GM23338 (cell line): ENCODE measurements at regions not wholly inside any gene's neighbourhood (a gene's known extent, or its start where the extent isn't known, plus 50 kb on each side); places are given as distances from the start of the nearest gene placed in this dataset.

Experiments
- ATAC-seq: fragments of 200-7000 bp; cut with Tn5 transposase; 3 replicates; pipeline ENCODE4 v1.9.1; 2020
- DNase-seq: peaks from one replicate; pipeline ENCODE4 v3.0.0-alpha.2; 2015; ENCODE audit warnings: low spot score
- H2AFZ ChIP-seq: fragments of 200-600 bp; sonication (generic); 2 replicates; pipeline ENCODE4 v1.8.0; 2016; ENCODE audit warnings: antibody characterized with exemption, mild to moderate bottlenecking, moderate library complexity
- H3F3A ChIP-seq: fragments of 200-600 bp; sonication (generic); replicated peaks from 2 replicates; pipeline ENCODE4 v1.8.0; 2017; ENCODE audit warnings: antibody characterized with exemption, mixed run types, low read depth
- H3K27ac ChIP-seq: fragments of 200-600 bp; sonication (generic); 2 replicates; pipeline ENCODE4 v1.6.1; 2016; ENCODE audit warnings: low read depth
- H3K27me3 ChIP-seq: fragments of 200-600 bp; sonication (generic); 2 replicates; pipeline ENCODE4 v1.8.0; 2016; ENCODE audit warnings: mild to moderate bottlenecking, mixed run types, moderate library complexity; ENCODE audit not compliant: insufficient read depth
- H3K36me3 ChIP-seq: fragments of 200-600 bp; sonication (generic); 2 replicates; pipeline ENCODE4 v1.8.0; 2016; ENCODE audit warnings: mild to moderate bottlenecking; ENCODE audit not compliant: insufficient read depth
- H3K4me1 ChIP-seq: fragments of 200-600 bp; sonication (generic); 2 replicates; pipeline ENCODE4 v1.8.0; 2016; ENCODE audit warnings: mild to moderate bottlenecking, moderate library complexity; ENCODE audit not compliant: insufficient read depth
- H3K4me2 ChIP-seq: fragments of 200-600 bp; sonication (generic); 2 replicates; pipeline ENCODE4 v1.7.1; 2017; ENCODE audit warnings: mixed run types
- H3K4me3 ChIP-seq: fragments of 200-600 bp; sonication (generic); 2 replicates; pipeline ENCODE4 v1.6.1; 2016; ENCODE audit warnings: mixed run types
- H3K79me2 ChIP-seq: fragments of 200-600 bp; sonication (generic); replicated peaks from 2 replicates; pipeline ENCODE4 v1.8.0; 2017; ENCODE audit warnings: mild to moderate bottlenecking; ENCODE audit not compliant: insufficient read depth
- H3K9me2 ChIP-seq: fragments of 200-600 bp; sonication (generic); 2 replicates; pipeline ENCODE4 v1.8.0; 2017; ENCODE audit not compliant: insufficient read depth
- H4K20me1 ChIP-seq: fragments of 200-600 bp; sonication (generic); replicated peaks from 2 replicates; pipeline ENCODE4 v1.8.0; 2017; ENCODE audit warnings: mild to moderate bottlenecking; ENCODE audit not compliant: insufficient read depth
- H3K27ac Mint-ChIP-seq: 2 replicates; pipeline ENCODE4 v1.8.0; 2020; ENCODE audit warnings: inconsistent platforms, mild to moderate bottlenecking, moderate library complexity, mixed read lengths
- H3K27me3 Mint-ChIP-seq: 3 replicates; pipeline ENCODE4 v1.8.0; 2022; ENCODE audit warnings: low read depth, mild to moderate bottlenecking, moderate library complexity, mixed read lengths, inconsistent platforms; ENCODE audit not compliant: insufficient read depth, poor library complexity
- H3K36me3 Mint-ChIP-seq: 3 replicates; pipeline ENCODE4 v1.8.0; 2021; ENCODE audit warnings: low read depth, mild to moderate bottlenecking, inconsistent platforms, moderate library complexity, mixed read lengths
- H3K4me1 Mint-ChIP-seq: 3 replicates; pipeline ENCODE4 v1.8.0; 2020; ENCODE audit warnings: mild to moderate bottlenecking, inconsistent platforms, mixed read lengths
- H3K4me3 Mint-ChIP-seq: 3 replicates; pipeline ENCODE4 v1.8.0; 2021; ENCODE audit warnings: moderate library complexity, mild to moderate bottlenecking, inconsistent platforms, mixed read lengths
- H3K9me3 Mint-ChIP-seq: 3 replicates; pipeline ENCODE4 v1.8.0; 2020; ENCODE audit warnings: moderate library complexity, mild to moderate bottlenecking, inconsistent platforms, mixed read lengths
- CREB1 ChIP-seq: fragments of 250-450 bp; sonication (Bioruptor Pico); IDR thresholded peaks from 2 replicates; pipeline ENCODE4 v1.5.0; 2020; ENCODE audit warnings: low read depth, mild to moderate bottlenecking, moderate library complexity
- ETS1 ChIP-seq: IDR thresholded peaks from 2 replicates; pipeline ENCODE4 v1.6.1; 2016; ENCODE audit warnings: antibody characterized with exemption
- EZH2 ChIP-seq: fragments of 200-600 bp; sonication (generic); IDR thresholded peaks from one replicate; pipeline ENCODE4 v1.8.0; 2017; ENCODE audit warnings: antibody characterized with exemption, mild to moderate bottlenecking, low read depth; ENCODE audit not compliant: unreplicated experiment
- EZH2phosphoT487 ChIP-seq: fragments of 200-600 bp; sonication (generic); IDR thresholded peaks from one replicate; pipeline ENCODE4 v1.8.1; 2018; ENCODE audit warnings: antibody characterized with exemption; ENCODE audit not compliant: unreplicated experiment
- POLR2AphosphoS5 ChIP-seq: IDR thresholded peaks from 2 replicates; pipeline ENCODE4 v1.6.1; 2016; ENCODE audit warnings: antibody characterized with exemption, low read depth
- REST ChIP-seq: IDR thresholded peaks from one replicate; pipeline ENCODE4 v1.6.1; 2018; ENCODE audit warnings: antibody characterized with exemption; ENCODE audit not compliant: unreplicated experiment
- STAT1 ChIP-seq: IDR thresholded peaks from one replicate; pipeline ENCODE4 v1.6.1; 2016; ENCODE audit warnings: antibody characterized with exemption; ENCODE audit not compliant: unreplicated experiment
- ZNF114 ChIP-seq: fragments of 250-450 bp; sonication (Bioruptor Pico); IDR thresholded peaks from 2 replicates; pipeline ENCODE4 v1.5.0; 2020; ENCODE audit warnings: mild to moderate bottlenecking, moderate library complexity
- ZNF331 ChIP-seq: fragments of 250-450 bp; sonication (Bioruptor Pico); IDR thresholded peaks from 2 replicates; pipeline ENCODE4 v1.5.0; 2020; ENCODE audit warnings: low read depth, mild to moderate bottlenecking, moderate library complexity

- H3K4me3 ChIP-seq = no peak overlapping the region
- H3K4me3 Mint-ChIP-seq = no peak overlapping the region
- H3K4me1 ChIP-seq = peaks cover 8% of the 10 kb centered on the region; the same call in 1 of the 2 replicates
- no peaks in the 10 kb centered on the region for H3K79me2 ChIP-seq
- 0 out of 2 replicates have a peak, but pooled peaks cover 3% of the 10 kb centered on the region for H3K9me2 ChIP-seq
- peaks cover 27% of the 10 kb centered on the region for H3K4me1 Mint-ChIP-seq
- peak overlapping the region; percentile 92 for H3K27ac Mint-ChIP-seq
- no peaks in the 10 kb centered on the region for H3K9me3 Mint-ChIP-seq
- no peaks in the 10 kb centered on the region for H3K27me3 Mint-ChIP-seq
- ATAC-seq (no peak), DNase-seq (no peak)
- no peak overlapping the region for H2AFZ ChIP-seq
- no peaks in the 10 kb centered on the region for H3K27me3 ChIP-seq
- no peak overlapping the region for H3K4me2 ChIP-seq
- no peaks in the 10 kb centered on the region for H4K20me1 ChIP-seq
- no peak for TF ChIP-seq STAT1
- TF ChIP-seq EZH2 = no peak
- no peak for TF ChIP-seq REST
- no peak for TF ChIP-seq EZH2phosphoT487
- no peak for TF ChIP-seq ZNF114 (CRISPR knock-in tag)
- H3K36me3 ChIP-seq = no peaks in the 10 kb centered on the region
- H3F3A ChIP-seq = no peaks in the 10 kb centered on the region
- no peaks in the 10 kb centered on the region for H3K36me3 Mint-ChIP-seq
- H3K27ac ChIP-seq = no peak overlapping the region
These were observed 220.0 kb upstream of the CITED2 start for GRCh38 chr6:139594333-139594965.

GRCh38 chr6:139593081-139593480 is 218.6 kb upstream of the CITED2 start:
- H3K27ac Mint-ChIP-seq = no peak overlapping the region; the same call in 1 of the 2 replicates
- H3K9me2 ChIP-seq = 0 out of 2 replicates have a peak, but pooled peaks cover 3% of the 10 kb centered on the region
- no peaks in the 10 kb centered on the region for H3F3A ChIP-seq
- no peaks in the 10 kb centered on the region for H4K20me1 ChIP-seq
- no peaks in the 10 kb centered on the region for H3K27me3 ChIP-seq
- H3K4me2 ChIP-seq = no peak overlapping the region
- no peak overlapping the region for H3K4me3 Mint-ChIP-seq
- H3K4me1 Mint-ChIP-seq = peaks cover 26% of the 10 kb centered on the region
- H3K4me3 ChIP-seq = no peak overlapping the region
- H3K36me3 Mint-ChIP-seq = no peaks in the 10 kb centered on the region
- H2AFZ ChIP-seq = no peak overlapping the region
- ATAC-seq (no peak), DNase-seq (no peak)
- H3K27ac ChIP-seq = no peak overlapping the region
- H3K79me2 ChIP-seq = no peaks in the 10 kb centered on the region
- no peaks in the 10 kb centered on the region for H3K27me3 Mint-ChIP-seq
- H3K4me1 ChIP-seq = peaks cover 8% of the 10 kb centered on the region; the same call in 1 of the 2 replicates
- H3K36me3 ChIP-seq = no peaks in the 10 kb centered on the region
- H3K9me3 Mint-ChIP-seq = no peaks in the 10 kb centered on the region
- TF ChIP-seq REST (no peak), CREB1 (CRISPR knock-in tag) (no peak), POLR2AphosphoS5 (no peak), ZNF114 (CRISPR knock-in tag) (no peak), ETS1 (no peak), ZNF331 (CRISPR knock-in tag) (no peak), STAT1 (no peak)
